MM.1S (cell line): ENCODE measurements at regions not wholly inside any gene's neighbourhood (a gene's known extent, or its start where the extent isn't known, plus 50 kb on each side); places are given as distances from the start of the nearest gene placed in this dataset.

ENCODE experiments used
- DNase-seq: peaks from one replicate; pipeline ENCODE4 v3.0.0-alpha.2; 2015
- H2AFZ ChIP-seq: fragments of 300-600 bp; sonication (generic); 2 replicates; pipeline ENCODE4 v1.6.0; 2016; ENCODE audit warnings: antibody characterized with exemption, low read length
- H3F3A ChIP-seq: fragments of 300-600 bp; sonication (generic); 2 replicates; pipeline ENCODE4 v1.6.1; 2016; ENCODE audit warnings: mild to moderate bottlenecking, antibody characterized with exemption, low read length, moderate library complexity, mixed read lengths; ENCODE audit not compliant: insufficient read depth
- H3K27ac ChIP-seq: fragments of 300-600 bp; sonication (generic); 2 replicates; pipeline ENCODE4 v1.5.1; 2016; ENCODE audit warnings: mild to moderate bottlenecking, low read length
- H3K27me3 ChIP-seq: fragments of 300-600 bp; sonication (generic); replicated peaks from 2 replicates; pipeline ENCODE4 v1.6.0; 2016; ENCODE audit warnings: low read length; ENCODE audit not compliant: insufficient read depth
- H3K36me3 ChIP-seq: fragments of 300-600 bp; sonication (generic); replicated peaks from 2 replicates; pipeline ENCODE4 v1.6.1; 2016; ENCODE audit warnings: mild to moderate bottlenecking, low read length, mixed read lengths; ENCODE audit not compliant: insufficient read depth
- H3K4me1 ChIP-seq: fragments of 300-600 bp; sonication (generic); 2 replicates; pipeline ENCODE4 v1.6.1; 2016; ENCODE audit warnings: low read length, mixed read lengths
- H3K4me2 ChIP-seq: fragments of 300-600 bp; sonication (generic); 2 replicates; pipeline ENCODE4 v1.6.0; 2016; ENCODE audit warnings: low read depth, low read length
- H3K4me3 ChIP-seq: fragments of 300-600 bp; sonication (generic); 2 replicates; pipeline ENCODE4 v1.5.1; 2016; ENCODE audit warnings: low read length, mixed read lengths
- H3K79me2 ChIP-seq: fragments of 300-600 bp; sonication (generic); 2 replicates; pipeline ENCODE4 v1.6.1; 2016; ENCODE audit warnings: mixed run types, low read length, mixed read lengths
- H3K9ac ChIP-seq: fragments of 300-600 bp; sonication (generic); 2 replicates; pipeline ENCODE4 v1.6.1; 2016; ENCODE audit warnings: low read length, mixed read lengths
- H3K9me2 ChIP-seq: fragments of 300-600 bp; sonication (generic); replicated peaks from 2 replicates; pipeline ENCODE4 v1.6.1; 2016; ENCODE audit warnings: mild to moderate bottlenecking, low read length, mixed read lengths; ENCODE audit not compliant: insufficient read depth
- H3K9me3 ChIP-seq: fragments of 300-600 bp; sonication (generic); replicated peaks from 2 replicates; pipeline ENCODE4 v1.6.1; 2016; ENCODE audit warnings: mild to moderate bottlenecking, low read length, mixed read lengths; ENCODE audit not compliant: insufficient read depth
- H4K20me1 ChIP-seq: fragments of 300-600 bp; sonication (generic); 2 replicates; pipeline ENCODE4 v1.6.1; 2016; ENCODE audit warnings: mild to moderate bottlenecking, low read length, moderate library complexity, mixed read lengths; ENCODE audit not compliant: insufficient read depth
- EZH2 ChIP-seq: fragments of 300-600 bp; sonication (generic); optimal IDR thresholded peaks from 2 replicates; pipeline ENCODE3; 2017; ENCODE audit warnings: low read depth, mild to moderate bottlenecking, antibody characterized with exemption, low read length, mixed read lengths
- EZH2phosphoT487 ChIP-seq: fragments of 300-600 bp; sonication (generic); IDR thresholded peaks from 2 replicates; pipeline ENCODE4 v1.6.1; 2018; ENCODE audit warnings: antibody characterized with exemption, low read length
- TF ChIP-seq, protein P1 (sequence below): fragments of 300-600 bp; sonication (generic); IDR thresholded peaks from 2 replicates; pipeline ENCODE4 v1.5.1; 2016; ENCODE audit warnings: antibody characterized with exemption, low read length, mixed read lengths

DNA sequence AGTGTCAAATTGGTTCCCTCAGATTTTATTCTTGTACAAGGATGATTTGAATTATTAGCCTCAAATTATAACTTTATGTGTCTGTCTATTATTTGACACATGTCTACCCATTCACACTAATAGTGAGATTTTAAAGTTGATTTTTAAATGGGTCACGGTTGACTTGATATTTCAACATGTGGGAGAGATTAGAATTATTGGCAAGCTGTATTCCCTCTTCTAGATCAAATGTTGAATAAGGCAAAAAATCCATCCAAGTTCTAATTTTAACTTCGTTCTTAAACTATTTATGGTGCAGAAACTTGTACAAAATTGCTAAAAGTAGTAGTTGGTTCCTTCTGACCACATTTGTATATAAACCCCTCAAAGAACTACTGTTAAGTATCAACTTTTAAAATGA lies 1498.0 kb downstream of the STIM2 start:
- Histone ChIP-seq H3K4me2 (no peak overlapping the region), H3K27ac (no peak overlapping the region), H3K79me2 (no peaks in the 10 kb centered on the region), H4K20me1 (no peaks in the 10 kb centered on the region), H2AFZ (no peak overlapping the region), H3K9me2 (no peaks in the 10 kb centered on the region), H3K9me3 (no peaks in the 10 kb centered on the region), H3K36me3 (no peaks in the 10 kb centered on the region), H3K27me3 (no peaks in the 10 kb centered on the region), H3K4me1 (no peaks in the 10 kb centered on the region), H3K9ac (no peak overlapping the region), H3F3A (no peaks in the 10 kb centered on the region), H3K4me3 (no peak overlapping the region)
- TF ChIP-seq EZH2 (no peak), EZH2phosphoT487 (no peak)
- TF ChIP-seq, protein P1, sequence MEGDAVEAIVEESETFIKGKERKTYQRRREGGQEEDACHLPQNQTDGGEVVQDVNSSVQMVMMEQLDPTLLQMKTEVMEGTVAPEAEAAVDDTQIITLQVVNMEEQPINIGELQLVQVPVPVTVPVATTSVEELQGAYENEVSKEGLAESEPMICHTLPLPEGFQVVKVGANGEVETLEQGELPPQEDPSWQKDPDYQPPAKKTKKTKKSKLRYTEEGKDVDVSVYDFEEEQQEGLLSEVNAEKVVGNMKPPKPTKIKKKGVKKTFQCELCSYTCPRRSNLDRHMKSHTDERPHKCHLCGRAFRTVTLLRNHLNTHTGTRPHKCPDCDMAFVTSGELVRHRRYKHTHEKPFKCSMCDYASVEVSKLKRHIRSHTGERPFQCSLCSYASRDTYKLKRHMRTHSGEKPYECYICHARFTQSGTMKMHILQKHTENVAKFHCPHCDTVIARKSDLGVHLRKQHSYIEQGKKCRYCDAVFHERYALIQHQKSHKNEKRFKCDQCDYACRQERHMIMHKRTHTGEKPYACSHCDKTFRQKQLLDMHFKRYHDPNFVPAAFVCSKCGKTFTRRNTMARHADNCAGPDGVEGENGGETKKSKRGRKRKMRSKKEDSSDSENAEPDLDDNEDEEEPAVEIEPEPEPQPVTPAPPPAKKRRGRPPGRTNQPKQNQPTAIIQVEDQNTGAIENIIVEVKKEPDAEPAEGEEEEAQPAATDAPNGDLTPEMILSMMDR = no peak
- no peak for DNase-seq

DNA sequence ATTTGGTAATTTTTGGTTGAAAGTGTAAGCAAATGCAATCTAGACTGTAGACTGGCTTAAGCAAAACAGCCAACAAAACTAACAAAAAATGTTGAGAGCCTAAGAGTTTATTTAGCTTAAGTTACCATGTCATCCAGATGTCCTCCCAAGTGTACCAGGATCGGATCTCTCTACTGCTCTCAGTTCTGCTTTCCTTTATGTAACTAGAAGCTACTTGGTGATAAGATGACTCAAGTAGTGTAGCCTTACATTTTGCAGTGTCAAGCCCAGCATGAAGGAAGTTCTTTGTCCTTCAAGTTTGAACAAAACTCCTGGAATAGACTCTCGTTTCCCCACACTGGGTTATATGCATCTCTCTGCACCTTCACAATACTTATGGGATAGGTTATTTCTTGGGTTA lies 1500.0 kb downstream of the STIM2 start:
- no peaks in the 10 kb centered on the region for H3K27me3 ChIP-seq
- H3K27ac ChIP-seq = no peak overlapping the region
- H3K36me3 ChIP-seq = no peaks in the 10 kb centered on the region
- H3K4me1 ChIP-seq = no peaks in the 10 kb centered on the region
- H3K9me3 ChIP-seq = no peaks in the 10 kb centered on the region
- no peak overlapping the region for H3K4me2 ChIP-seq
- H3F3A ChIP-seq = no peaks in the 10 kb centered on the region
- H3K9me2 ChIP-seq = no peaks in the 10 kb centered on the region
- TF ChIP-seq, protein P1 = no peak
- no peak for TF ChIP-seq EZH2
- TF ChIP-seq EZH2phosphoT487 = no peak
- H2AFZ ChIP-seq = no peak overlapping the region
- H3K4me3 ChIP-seq = no peak overlapping the region
- no peaks in the 10 kb centered on the region for H3K79me2 ChIP-seq
- H4K20me1 ChIP-seq = no peaks in the 10 kb centered on the region
- no peak for DNase-seq
- H3K9ac ChIP-seq = no peak overlapping the region

DNA sequence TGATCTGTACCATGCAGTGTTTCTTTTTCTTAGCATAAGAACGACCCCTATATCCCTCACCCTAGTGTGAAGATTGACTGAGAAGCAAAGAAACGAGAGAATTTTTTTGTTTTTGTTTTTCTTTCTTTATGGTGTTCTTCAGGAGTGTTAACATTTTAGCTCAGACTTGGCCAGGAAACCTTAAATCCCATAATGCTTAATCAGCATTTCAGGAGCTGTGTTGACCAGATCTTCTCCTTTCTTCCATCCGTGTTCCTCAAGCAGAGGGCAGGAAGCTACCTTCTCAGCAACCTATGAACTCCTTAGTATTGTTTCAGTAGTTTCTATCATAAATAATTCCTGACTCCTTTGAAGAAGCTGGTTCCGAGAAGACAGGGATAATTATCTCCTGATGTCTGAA lies 1501.5 kb downstream of the STIM2 start:
- Histone ChIP-seq H3K79me2 (no peaks in the 10 kb centered on the region), H3K27me3 (no peaks in the 10 kb centered on the region)
- TF ChIP-seq EZH2phosphoT487 (no peak), EZH2 (no peak)
- TF ChIP-seq, protein P1 = no peak

More for the DNA sequence above, 1501.5 kb downstream of the STIM2 start:
- Histone ChIP-seq H3K9me2 (no peaks in the 10 kb centered on the region), H3K36me3 (no peaks in the 10 kb centered on the region), H3F3A (no peaks in the 10 kb centered on the region), H2AFZ (no peak overlapping the region), H3K27ac (no peak overlapping the region), H3K4me1 (no peaks in the 10 kb centered on the region), H3K9ac (no peak overlapping the region), H4K20me1 (no peaks in the 10 kb centered on the region), H3K9me3 (no peaks in the 10 kb centered on the region), H3K4me2 (no peak overlapping the region), H3K4me3 (no peak overlapping the region)
- DNase-seq = no peak
